ENCODE measurements at regions not wholly inside any gene's neighbourhood (a gene's known extent, or its start where the extent isn't known, plus 50 kb on each side); places are given as distances from the start of the nearest gene placed in this dataset.

DNA sequence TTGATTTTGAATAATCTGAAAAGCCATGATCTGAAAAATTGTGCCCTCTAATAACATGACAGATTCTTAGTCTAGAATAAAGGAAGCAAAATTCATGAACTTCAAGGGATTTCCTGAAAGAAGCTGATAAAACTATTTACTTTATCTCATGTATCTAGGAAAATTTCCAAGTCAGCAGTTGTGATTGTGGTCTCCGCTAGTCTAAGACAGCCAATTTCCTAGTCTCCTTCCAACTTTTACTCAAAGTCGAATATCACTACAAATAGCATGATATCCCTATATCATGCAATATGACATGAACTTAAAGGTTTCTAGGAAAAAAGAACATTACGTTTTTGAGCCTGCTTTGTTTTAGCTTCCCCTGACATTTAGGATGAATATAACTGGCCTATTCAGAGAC lies 202.1 kb upstream of the GHITM start:
- no peaks in the 10 kb centered on the region for H3K27me3 ChIP-seq (ENCODE audit: control insufficient read depth, insufficient read depth, low read length)
- H2AFZ ChIP-seq: no peak overlapping the region
- TF ChIP-seq, protein P1, sequence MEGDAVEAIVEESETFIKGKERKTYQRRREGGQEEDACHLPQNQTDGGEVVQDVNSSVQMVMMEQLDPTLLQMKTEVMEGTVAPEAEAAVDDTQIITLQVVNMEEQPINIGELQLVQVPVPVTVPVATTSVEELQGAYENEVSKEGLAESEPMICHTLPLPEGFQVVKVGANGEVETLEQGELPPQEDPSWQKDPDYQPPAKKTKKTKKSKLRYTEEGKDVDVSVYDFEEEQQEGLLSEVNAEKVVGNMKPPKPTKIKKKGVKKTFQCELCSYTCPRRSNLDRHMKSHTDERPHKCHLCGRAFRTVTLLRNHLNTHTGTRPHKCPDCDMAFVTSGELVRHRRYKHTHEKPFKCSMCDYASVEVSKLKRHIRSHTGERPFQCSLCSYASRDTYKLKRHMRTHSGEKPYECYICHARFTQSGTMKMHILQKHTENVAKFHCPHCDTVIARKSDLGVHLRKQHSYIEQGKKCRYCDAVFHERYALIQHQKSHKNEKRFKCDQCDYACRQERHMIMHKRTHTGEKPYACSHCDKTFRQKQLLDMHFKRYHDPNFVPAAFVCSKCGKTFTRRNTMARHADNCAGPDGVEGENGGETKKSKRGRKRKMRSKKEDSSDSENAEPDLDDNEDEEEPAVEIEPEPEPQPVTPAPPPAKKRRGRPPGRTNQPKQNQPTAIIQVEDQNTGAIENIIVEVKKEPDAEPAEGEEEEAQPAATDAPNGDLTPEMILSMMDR (IDR thresholded peaks at IDR 0.05): no peak
- no peaks in the 10 kb centered on the region for H3K4me1 ChIP-seq
- no peaks in the 10 kb centered on the region for H3K9me3 ChIP-seq (ENCODE audit: control insufficient read depth, low read length)
- no peak overlapping the region for H3K9ac ChIP-seq
- H3K4me2 ChIP-seq (ENCODE audit: low read length): no peak overlapping the region
- no peak overlapping the region for H3K27ac ChIP-seq
- no peak overlapping the region for H3K4me3 ChIP-seq (ENCODE audit: low read depth, low read length)
- H3K79me2 ChIP-seq: no peaks in the 10 kb centered on the region
- no peaks in the 10 kb centered on the region for H3K36me3 ChIP-seq (ENCODE audit: control insufficient read depth, insufficient read depth, low read length)

DNA sequence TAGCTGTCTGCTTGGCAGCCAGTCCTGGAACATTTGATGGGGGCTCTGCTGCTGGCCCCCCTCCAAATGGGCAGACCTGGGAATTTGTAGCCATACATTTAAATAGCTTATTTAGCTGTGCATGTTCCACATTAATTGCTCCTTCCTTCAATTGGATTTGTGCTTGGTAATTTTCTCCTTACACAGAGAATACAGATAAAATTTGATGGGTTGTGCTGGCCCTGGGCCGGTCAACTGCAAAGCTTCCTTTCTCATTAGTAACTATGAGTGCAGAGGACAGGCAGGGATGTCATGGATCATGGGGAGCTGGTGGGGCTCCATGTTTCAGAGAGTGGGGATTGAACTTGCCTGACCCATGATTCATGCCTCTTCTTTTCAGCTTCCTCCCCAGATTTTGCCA lies 201.5 kb upstream of the GHITM start:
- no peaks in the 10 kb centered on the region for H3K79me2 ChIP-seq
- H3K4me3 ChIP-seq (ENCODE audit: low read depth, low read length): no peak overlapping the region
- no peaks in the 10 kb centered on the region for H3K4me1 ChIP-seq
- no peak overlapping the region for H3K9ac ChIP-seq
- no peaks in the 10 kb centered on the region for H3K27me3 ChIP-seq (ENCODE audit: control insufficient read depth, insufficient read depth, low read length)
- no peak overlapping the region for H3K27ac ChIP-seq
- TF ChIP-seq, protein P1 (IDR thresholded peaks at IDR 0.05): no peak
- no peak overlapping the region for H2AFZ ChIP-seq
- H3K9me3 ChIP-seq (ENCODE audit: control insufficient read depth, low read length): no peaks in the 10 kb centered on the region
- no peak overlapping the region for H3K4me2 ChIP-seq (ENCODE audit: low read length)
- H3K36me3 ChIP-seq (ENCODE audit: control insufficient read depth, insufficient read depth, low read length): no peaks in the 10 kb centered on the region

DNA sequence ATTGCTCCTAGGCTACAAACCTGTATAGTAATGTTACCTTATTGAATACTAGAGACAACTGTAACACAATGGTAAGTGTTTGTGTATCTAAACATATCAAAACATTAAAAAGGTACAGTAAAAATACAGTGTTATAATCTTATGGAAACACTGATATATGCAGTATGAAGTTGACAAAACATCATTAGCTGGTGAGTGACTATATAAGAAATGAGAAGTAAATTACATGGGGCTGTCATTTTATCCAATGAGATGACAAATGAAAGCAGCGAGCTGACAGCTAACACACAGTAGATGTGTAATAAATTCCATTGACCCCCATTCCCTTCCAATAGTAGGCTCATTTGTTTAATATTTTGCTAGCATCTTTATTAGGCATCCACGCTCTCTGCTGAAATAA lies 198.1 kb upstream of the GHITM start:
- no peaks in the 10 kb centered on the region for H3K27me3 ChIP-seq (ENCODE audit: control insufficient read depth, insufficient read depth, low read length)
- H3K9me3 ChIP-seq (ENCODE audit: control insufficient read depth, low read length): no peaks in the 10 kb centered on the region
- no peaks in the 10 kb centered on the region for H3K36me3 ChIP-seq (ENCODE audit: control insufficient read depth, insufficient read depth, low read length)
- no peaks in the 10 kb centered on the region for H3K79me2 ChIP-seq
- no peak overlapping the region for H3K27ac ChIP-seq
- TF ChIP-seq, protein P1 (IDR thresholded peaks at IDR 0.05): no peak
- no peak overlapping the region for H3K9ac ChIP-seq
- H2AFZ ChIP-seq: no peak overlapping the region
- H3K4me1 ChIP-seq: no peaks in the 10 kb centered on the region
- H3K4me2 ChIP-seq (ENCODE audit: low read length): no peak overlapping the region
- no peak overlapping the region for H3K4me3 ChIP-seq (ENCODE audit: low read depth, low read length)

DNA sequence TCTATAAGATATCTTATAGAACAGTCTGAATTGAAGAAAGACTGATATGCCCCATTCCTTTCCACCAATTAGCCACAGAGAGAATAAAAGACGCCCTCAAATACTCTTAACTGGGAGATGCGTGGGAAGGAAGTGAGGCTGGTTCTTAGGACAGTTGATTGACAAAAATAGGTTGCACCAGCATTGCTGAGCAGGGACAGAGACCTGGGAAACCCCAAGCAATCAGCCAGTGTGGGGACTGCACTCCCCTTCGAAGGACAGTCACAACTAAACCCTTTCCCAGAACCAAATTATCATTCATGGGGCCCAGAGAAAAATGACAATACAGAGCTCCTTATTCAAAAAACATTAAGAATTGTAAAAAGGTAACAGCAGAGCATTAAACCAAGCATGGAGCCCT lies 196.9 kb upstream of the GHITM start:
- Histone ChIP-seq H3K4me2 (ENCODE audit: low read length) (no peak overlapping the region), H3K79me2 (no peaks in the 10 kb centered on the region), H3K4me3 (ENCODE audit: low read depth, low read length) (no peak overlapping the region), H2AFZ (no peak overlapping the region), H3K9ac (no peak overlapping the region), H3K4me1 (no peaks in the 10 kb centered on the region), H3K27ac (no peak overlapping the region), H3K36me3 (ENCODE audit: control insufficient read depth, insufficient read depth, low read length) (no peaks in the 10 kb centered on the region), H3K9me3 (ENCODE audit: control insufficient read depth, low read length) (no peaks in the 10 kb centered on the region), H3K27me3 (ENCODE audit: control insufficient read depth, insufficient read depth, low read length) (no peaks in the 10 kb centered on the region)
- TF ChIP-seq, protein P1 (IDR thresholded peaks at IDR 0.05): no peak

DNA sequence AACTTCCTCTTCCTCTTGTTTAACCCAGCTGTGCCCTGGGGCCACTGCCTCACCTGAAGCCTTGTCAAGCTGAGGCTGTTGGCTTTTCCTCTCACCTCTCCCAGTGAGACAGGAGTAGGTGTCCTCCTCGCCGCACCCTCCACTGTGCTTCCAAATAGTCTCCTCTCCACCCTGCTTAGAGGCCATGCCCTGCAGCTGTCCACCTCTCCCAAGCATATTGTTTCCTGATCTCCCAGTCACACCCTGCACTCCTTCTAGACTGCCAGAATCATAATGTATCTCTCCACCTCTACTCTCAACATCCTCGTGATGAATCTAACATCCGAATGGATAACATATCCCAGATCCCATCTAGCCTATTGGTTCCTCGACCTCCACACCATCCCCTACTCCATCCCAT lies 196.3 kb upstream of the GHITM start:
- Histone ChIP-seq H3K27ac (no peak overlapping the region), H2AFZ (no peak overlapping the region), H3K4me2 (ENCODE audit: low read length) (no peak overlapping the region), H3K36me3 (ENCODE audit: control insufficient read depth, insufficient read depth, low read length) (no peaks in the 10 kb centered on the region), H3K4me1 (no peaks in the 10 kb centered on the region), H3K9me3 (ENCODE audit: control insufficient read depth, low read length) (no peaks in the 10 kb centered on the region), H3K27me3 (ENCODE audit: control insufficient read depth, insufficient read depth, low read length) (no peaks in the 10 kb centered on the region), H3K4me3 (ENCODE audit: low read depth, low read length) (no peak overlapping the region), H3K79me2 (no peaks in the 10 kb centered on the region), H3K9ac (no peak overlapping the region)
- TF ChIP-seq, protein P1 (IDR thresholded peaks at IDR 0.05): no peak

All from parathyroid adenoma (tissue), 2 donors.